K562 (cell line): ENCODE measurements at regions not wholly inside any gene's neighbourhood (a gene's known extent, or its start where the extent isn't known, plus 50 kb on each side); places are given as distances from the start of the nearest gene placed in this dataset.

Experiments used
- ATF7 ChIP-seq: fragments of 450-650 bp; IDR thresholded peaks from 2 replicates; pipeline ENCODE4 v1.7.1; 2014; ENCODE audit warnings: mild to moderate bottlenecking, moderate library complexity
- BRD9 ChIP-seq: fragments of 450-650 bp; IDR thresholded peaks from 2 replicates; pipeline ENCODE4 v1.6.1; 2018; ENCODE audit warnings: low read depth; ENCODE audit not compliant: partially characterized antibody
- CBFA2T2 ChIP-seq: fragments of 450-650 bp; conservative IDR thresholded peaks from 2 replicates; pipeline ENCODE4 v1.6.1; 2017; ENCODE audit warnings: mild to moderate bottlenecking
- FOXJ3 ChIP-seq: sonication (generic); formaldehyde crosslinking; IDR thresholded peaks from 2 replicates; pipeline ENCODE4 v1.4.0; 2020; ENCODE audit warnings: mild to moderate bottlenecking, missing genetic modification reagents
- KLF1 ChIP-seq: fragments of 450-650 bp; IDR thresholded peaks from 2 replicates; pipeline ENCODE4 v1.6.1; 2016; ENCODE audit warnings: missing genetic modification characterization, missing compliant biosample characterization
- NFXL1 ChIP-seq: fragments of 450-650 bp; formaldehyde crosslinking; IDR thresholded peaks from 2 replicates; pipeline ENCODE4 v1.4.0; 2021; ENCODE audit warnings: mild to moderate bottlenecking
- NUFIP1 ChIP-seq: fragments of 450-650 bp; IDR thresholded peaks from 2 replicates; pipeline ENCODE4 v1.6.1; 2018; ENCODE audit not compliant: partially characterized antibody
- POLR2AphosphoS2 ChIP-seq: IDR thresholded peaks from 2 replicates; pipeline ENCODE4 v1.6.1; 2012; ENCODE audit warnings: low read length, improper control_type of control experiment
- RBM25 ChIP-seq: fragments of 200-400 bp; formaldehyde crosslinking; IDR thresholded peaks from 2 replicates; pipeline ENCODE4 v1.6.1; 2018; ENCODE audit warnings: low read length, low read depth, moderate library complexity; ENCODE audit not compliant: severe bottlenecking
- RFX5 ChIP-seq: IDR thresholded peaks from 2 replicates; pipeline ENCODE4 v1.6.1; 2011; ENCODE audit warnings: low read depth, mild to moderate bottlenecking, improper control_type of control experiment, low read length
- TGIF2 ChIP-seq: sonication (generic); formaldehyde crosslinking; IDR thresholded peaks from 2 replicates; pipeline ENCODE4 v1.8.1; 2022; ENCODE audit warnings: mild to moderate bottlenecking, missing genetic modification reagents, moderate library complexity
- U2AF2 ChIP-seq: fragments of 200-400 bp; formaldehyde crosslinking; optimal IDR thresholded peaks from 2 replicates; pipeline ENCODE3; 2017; ENCODE audit warnings: low read depth, mild to moderate bottlenecking, low read length
- ZNF561 ChIP-seq: fragments of 450-650 bp; formaldehyde crosslinking; conservative IDR thresholded peaks from 2 replicates; pipeline ENCODE4 v1.4.0; 2020; ENCODE audit warnings: mild to moderate bottlenecking, moderate library complexity
- ZNF77 ChIP-seq: fragments of 250-450 bp; sonication (Bioruptor Pico); IDR thresholded peaks from 2 replicates; pipeline ENCODE4 v1.5.0; 2020
- TF ChIP-seq, protein P1 (sequence below): fragments of 250-450 bp; sonication (Bioruptor Pico); IDR thresholded peaks from 2 replicates; pipeline ENCODE4 v1.4.0; 2020; ENCODE audit warnings: mild to moderate bottlenecking, moderate library complexity, borderline replicate concordance
- TF ChIP-seq, protein P2 (sequence below): fragments of 450-650 bp; formaldehyde crosslinking; IDR thresholded peaks from 2 replicates; pipeline ENCODE4 v1.4.0; 2020; ENCODE audit warnings: mild to moderate bottlenecking, mixed read lengths
- TF ChIP-seq, protein P3 (sequence below), 2 experiments: IDR thresholded peaks; 2 replicates each; pipeline ENCODE4 v1.6.1; 2011; ENCODE audit warnings: borderline replicate concordance in 1 of 2, control low read depth in 1 of 2, low read depth in 1 of 2, low read length in 1 of 2, mild to moderate bottlenecking in 1 of 2, mixed read lengths in 1 of 2, moderate library complexity in 1 of 2; ENCODE audit not compliant: insufficient read depth in 1 of 2, insufficient read length in 1 of 2, poor library complexity in 1 of 2, severe bottlenecking in 1 of 2; ENCODE audit errors: extremely low read depth in 1 of 2

DNA sequence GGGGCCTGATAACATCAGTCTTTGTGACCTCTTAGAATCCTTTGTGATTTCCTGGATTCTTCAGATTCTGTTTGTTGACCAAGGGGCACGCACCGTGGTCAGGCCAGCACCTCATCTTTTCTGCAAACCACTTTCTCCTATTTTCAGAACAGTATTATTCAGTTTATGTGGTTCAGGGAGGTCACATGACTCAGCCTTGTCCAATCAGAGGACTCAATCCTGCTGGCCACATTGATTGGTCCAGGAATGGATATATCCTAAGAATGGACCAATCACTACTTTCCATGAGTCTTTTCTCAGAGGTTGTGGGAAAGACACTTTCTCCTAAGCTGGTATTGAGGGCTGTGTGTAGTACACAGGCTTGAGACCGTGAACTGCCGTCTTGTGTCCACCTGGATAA lies 123.1 kb upstream of the EEF2KMT start (continued):
- TF ChIP-seq, protein P1, sequence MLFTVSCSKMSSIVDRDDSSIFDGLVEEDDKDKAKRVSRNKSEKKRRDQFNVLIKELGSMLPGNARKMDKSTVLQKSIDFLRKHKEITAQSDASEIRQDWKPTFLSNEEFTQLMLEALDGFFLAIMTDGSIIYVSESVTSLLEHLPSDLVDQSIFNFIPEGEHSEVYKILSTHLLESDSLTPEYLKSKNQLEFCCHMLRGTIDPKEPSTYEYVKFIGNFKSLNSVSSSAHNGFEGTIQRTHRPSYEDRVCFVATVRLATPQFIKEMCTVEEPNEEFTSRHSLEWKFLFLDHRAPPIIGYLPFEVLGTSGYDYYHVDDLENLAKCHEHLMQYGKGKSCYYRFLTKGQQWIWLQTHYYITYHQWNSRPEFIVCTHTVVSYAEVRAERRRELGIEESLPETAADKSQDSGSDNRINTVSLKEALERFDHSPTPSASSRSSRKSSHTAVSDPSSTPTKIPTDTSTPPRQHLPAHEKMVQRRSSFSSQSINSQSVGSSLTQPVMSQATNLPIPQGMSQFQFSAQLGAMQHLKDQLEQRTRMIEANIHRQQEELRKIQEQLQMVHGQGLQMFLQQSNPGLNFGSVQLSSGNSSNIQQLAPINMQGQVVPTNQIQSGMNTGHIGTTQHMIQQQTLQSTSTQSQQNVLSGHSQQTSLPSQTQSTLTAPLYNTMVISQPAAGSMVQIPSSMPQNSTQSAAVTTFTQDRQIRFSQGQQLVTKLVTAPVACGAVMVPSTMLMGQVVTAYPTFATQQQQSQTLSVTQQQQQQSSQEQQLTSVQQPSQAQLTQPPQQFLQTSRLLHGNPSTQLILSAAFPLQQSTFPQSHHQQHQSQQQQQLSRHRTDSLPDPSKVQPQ (CRISPR knock-in tag), result no peak
- TF ChIP-seq NUFIP1, result no peak
- TF ChIP-seq, protein P2, sequence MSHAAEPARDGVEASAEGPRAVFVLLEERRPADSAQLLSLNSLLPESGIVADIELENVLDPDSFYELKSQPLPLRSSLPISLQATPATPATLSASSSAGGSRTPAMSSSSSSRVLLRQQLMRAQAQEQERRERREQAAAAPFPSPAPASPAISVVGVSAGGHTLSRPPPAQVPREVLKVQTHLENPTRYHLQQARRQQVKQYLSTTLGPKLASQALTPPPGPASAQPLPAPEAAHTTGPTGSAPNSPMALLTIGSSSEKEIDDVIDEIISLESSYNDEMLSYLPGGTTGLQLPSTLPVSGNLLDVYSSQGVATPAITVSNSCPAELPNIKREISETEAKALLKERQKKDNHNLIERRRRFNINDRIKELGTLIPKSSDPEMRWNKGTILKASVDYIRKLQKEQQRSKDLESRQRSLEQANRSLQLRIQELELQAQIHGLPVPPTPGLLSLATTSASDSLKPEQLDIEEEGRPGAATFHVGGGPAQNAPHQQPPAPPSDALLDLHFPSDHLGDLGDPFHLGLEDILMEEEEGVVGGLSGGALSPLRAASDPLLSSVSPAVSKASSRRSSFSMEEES (CRISPR knock-in tag), result peak; percentile 64
- 0 out of 2 replicates have a peak, but pooled peaks have one; percentile 8 for TF ChIP-seq CBFA2T2
- TF ChIP-seq, protein P3, sequence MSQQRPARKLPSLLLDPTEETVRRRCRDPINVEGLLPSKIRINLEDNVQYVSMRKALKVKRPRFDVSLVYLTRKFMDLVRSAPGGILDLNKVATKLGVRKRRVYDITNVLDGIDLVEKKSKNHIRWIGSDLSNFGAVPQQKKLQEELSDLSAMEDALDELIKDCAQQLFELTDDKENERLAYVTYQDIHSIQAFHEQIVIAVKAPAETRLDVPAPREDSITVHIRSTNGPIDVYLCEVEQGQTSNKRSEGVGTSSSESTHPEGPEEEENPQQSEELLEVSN (IDR thresholded peaks at IDR 0.05; ENCODE audit: borderline replicate concordance in 1 of 2, extremely low read depth in 1 of 2, insufficient read depth in 1 of 2, insufficient read length in 1 of 2, low read depth in 1 of 2, low read length in 1 of 2, poor library complexity in 1 of 2, severe bottlenecking in 1 of 2), result no peak
- TF ChIP-seq POLR2AphosphoS2, result no peak
- no peak for TF ChIP-seq TGIF2
- no peak for TF ChIP-seq BRD9
- TF ChIP-seq KLF1 (tag), result no peak
- no peak for TF ChIP-seq U2AF2
- no peak for TF ChIP-seq ATF7
- no peak for TF ChIP-seq ZNF561 (CRISPR knock-in tag)
- TF ChIP-seq ZNF77 (CRISPR knock-in tag), result no peak
- no peak for TF ChIP-seq FOXJ3 (CRISPR knock-in tag)
- TF ChIP-seq NFXL1, result no peak
- TF ChIP-seq RFX5, result no peak
- peak; percentile 38 for TF ChIP-seq RBM25
